ENCODE measurements at regions not wholly inside any gene's neighbourhood (a gene's known extent, or its start where the extent isn't known, plus 50 kb on each side); places are given as distances from the start of the nearest gene placed in this dataset.
"Not testable (repeated sequence)": the region's sequence is repeated elsewhere in the genome, so short reads cannot be mapped to it uniquely, and the experiment has no call there.

DNA sequence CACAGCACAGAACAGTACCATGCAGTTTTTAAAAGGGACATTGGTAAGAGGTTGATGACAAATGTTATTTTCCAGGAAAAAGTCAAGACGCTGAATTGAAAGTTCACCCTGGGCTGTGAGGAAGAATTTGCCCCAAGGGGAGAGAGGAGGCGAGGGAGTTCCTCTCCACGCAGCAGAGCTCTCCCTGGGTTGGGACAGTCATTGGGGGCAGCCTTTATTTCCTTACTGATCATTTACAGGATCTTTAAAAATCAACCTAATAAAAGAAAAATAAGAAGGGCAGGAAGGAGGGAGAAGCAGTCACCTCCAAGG, 49.9 kb upstream of the WNT7B start:
- DNase-seq (ENCODE audit: low read depth in 2 of 2), result no peak

DNA sequence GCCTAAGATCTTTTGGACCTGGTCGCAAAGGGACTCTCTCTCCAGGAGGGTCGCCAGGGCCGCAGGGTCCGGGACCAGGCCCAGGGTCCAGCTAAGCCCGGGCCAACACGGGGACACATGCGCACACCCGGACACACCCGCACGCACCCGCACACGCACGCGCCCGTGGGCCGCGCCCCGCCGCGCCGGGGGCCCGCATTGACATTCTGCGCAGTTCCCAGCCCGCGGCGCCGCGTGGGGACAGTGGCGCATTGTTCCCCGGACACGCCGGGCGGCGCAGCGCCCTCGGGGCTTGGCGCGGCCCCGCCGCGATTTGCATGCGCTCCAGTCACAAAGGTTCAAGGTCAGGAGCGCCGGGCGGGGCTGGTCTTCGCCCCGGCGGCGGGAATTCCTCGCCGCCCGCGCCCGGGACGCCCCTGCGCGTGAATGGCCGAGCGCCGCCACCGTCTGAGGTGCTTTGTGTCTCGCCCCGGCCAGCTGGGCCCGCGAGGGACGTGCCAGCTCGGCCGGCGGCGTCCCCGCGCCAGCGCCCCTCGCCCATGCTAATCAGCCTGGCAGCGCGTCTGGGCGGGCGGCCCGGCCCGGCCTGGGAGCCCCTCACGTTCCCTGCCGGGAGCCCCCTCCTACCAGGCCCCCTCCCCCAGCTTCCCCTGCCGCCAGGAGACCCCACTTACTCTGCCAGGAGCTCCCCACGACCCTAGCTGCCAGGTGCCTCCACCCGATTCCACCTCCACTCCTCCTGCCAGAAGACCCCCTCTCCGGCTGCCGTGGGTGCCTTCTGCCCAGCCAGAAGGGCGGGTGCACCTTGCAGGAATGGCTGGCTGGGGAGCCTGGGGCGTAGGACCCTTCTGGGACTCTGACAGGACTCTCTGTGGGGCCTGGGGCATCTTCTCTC, 50.5 kb upstream of the WNT7B start:
- DNase-seq (ENCODE audit: low read depth in 2 of 2), result no peak

DNA sequence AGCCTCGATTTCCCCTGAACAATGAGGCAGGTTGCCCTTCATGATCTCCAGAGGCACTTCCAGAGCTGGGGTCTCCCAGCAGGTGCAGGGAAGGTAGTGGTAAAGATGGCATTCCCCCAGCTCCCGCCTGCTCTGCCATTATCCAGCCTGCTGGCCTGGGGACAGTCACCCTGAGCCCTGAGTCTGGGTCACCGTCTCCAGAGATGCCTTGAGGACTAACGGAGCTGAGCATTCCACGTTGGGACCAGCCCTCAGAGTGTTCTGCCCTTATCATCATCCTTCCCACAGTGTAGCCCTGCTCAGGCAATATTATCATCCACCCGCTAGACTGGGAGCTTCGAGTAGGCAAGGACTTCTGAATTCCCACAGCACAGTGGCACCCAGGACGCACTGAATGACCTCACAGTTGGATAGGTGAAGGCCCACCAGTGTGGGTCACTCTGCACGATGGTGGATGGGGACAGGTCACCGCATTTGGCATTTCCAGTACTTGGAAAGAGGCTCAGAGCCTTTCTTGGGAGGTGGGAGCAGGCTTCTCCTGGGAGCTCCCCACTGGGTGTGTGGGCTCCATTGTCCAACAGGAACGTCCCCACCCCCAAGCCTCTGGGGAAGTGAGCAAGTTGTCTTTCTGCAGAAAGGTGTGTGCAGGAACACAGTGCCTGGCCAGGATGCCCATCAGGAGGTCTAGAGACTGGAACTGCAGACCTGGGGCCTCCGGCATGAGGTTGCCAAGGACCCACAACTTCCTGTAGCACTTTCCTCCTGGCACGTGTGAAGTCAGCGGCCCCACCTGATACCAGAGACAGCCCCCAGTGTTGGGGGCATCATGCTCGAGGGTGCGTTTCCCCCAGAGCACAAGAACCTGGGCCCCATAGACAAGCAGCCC, 51.4 kb upstream of the WNT7B start:
- no peak for DNase-seq (ENCODE audit: low read depth in 2 of 2)

DNA sequence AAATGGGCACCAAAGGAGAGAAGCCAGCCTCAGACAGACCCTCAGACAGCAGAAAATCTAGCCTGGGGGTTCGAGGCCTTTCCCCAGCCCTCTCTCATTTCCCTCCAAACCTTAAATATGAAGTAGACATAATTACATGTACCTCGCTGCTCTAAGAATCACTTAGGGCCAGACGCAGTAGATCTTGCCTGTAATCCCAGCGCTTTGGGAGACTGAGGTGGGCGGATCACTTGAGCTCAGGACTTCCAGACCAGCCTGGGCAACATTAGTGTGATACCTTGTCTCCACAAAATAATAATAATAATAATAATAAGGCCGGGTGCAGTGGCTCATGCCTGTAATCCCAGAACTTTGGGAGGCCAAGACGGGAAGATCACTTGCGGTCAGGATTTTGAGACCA, 52.1 kb upstream of the WNT7B start:
- DNase-seq (ENCODE audit: low read depth in 2 of 2), result no peak

DNA sequence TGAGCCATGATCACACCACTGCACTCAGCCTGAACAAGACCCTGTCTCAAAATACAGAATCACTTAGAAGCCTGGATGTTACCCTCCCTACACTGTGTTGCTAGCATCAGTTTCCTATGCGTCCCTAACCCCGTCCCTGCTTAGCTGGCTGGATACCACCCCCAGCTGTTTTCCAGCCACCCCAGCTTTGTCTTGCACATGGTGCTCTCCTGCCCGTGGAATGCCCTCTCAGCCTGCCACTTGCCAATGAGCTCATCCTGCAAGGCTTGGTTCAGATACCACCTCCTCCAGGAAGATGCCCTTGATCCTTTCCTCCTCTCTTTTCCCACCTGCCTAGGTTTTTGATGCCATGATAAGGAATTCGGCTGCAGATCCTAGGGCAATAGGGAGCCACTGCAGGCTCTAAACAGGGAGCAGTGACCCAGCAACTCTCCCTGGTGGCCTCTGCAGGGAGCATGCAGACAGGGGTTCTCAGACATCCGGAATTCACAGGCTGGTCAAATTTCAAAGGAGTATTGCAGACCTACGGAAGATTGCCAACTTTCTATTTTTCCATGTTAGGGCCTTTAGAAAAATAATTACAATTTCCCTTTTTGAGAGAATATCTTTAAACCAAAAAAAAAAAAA, 52.7 kb upstream of the WNT7B start:
- DNase-seq (ENCODE audit: low read depth in 2 of 2), result no peak

DNA sequence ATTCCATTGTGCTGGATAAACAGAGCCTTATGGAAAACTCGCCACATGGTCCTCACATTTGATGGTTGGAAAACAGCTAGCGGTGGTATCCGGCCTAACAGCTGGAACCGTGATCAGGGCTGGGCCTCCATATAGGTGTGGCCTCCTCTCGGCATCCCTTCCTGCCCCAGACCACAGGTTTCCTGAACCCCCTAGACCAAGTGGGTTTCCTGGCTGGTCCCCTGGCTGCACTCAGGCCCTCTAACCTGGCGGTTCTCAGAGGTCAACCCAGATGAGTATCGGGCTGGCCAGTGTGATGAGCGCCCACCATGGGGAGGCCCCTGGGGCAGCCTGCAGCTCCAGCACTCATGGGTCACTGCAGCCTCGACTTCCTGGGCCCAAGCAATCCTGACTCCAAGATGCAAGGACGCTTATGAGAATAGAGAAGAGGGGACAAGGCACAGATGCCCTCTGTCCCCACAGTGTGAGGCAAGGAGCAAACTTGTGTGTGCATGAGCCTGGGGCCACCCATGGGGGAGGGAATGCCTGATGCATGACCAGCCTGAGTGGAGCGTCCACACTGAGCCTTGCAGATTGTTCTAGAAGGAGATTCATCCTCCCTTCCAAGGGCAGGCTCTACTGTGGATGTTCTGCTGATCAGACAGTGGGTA, 53.4 kb upstream of the WNT7B start:
- DNase-seq (ENCODE audit: low read depth in 2 of 2), result no peak

DNA sequence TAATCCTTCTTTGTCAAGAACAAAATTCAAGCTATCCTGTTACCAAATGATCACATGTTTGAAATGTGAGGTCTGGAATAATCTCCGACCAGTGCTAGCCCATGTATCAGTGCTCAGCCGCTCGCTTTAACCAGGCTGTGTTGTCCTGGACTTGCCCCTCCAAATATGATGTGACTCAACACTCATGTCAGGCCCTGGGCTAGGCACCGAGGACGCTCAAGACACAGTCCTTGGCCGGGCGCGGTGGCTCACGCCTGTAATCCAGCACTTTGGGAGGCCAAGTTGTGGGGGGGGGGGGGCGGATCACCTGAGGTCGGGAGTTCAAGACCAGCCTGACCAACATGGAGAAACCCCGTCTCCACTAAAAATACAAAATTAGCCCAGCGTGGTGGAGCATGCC, 54.1 kb upstream of the WNT7B start:
- DNase-seq (ENCODE audit: low read depth in 2 of 2), result no peak

DNA sequence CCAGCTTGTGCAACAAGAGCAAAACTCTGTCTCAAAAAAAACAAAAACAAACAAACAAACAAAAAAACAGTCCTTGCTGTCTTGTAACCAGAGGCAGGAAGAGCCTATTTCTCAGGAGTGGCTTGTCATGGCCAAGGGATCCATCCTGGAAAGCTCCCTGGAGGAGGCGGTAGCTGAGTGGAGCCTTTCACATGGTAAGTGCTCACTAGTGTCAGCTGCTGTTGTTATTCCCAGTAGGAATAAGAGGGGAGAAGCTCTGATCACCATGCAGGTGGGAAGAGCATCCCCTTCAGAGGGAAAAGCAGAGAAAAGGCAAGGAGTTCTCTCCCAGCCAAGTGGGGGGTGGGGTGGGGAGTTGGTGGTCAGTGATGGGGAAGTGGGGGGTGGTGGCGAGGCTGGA, 54.6 kb upstream of the WNT7B start:
- no peak for DNase-seq (ENCODE audit: low read depth in 2 of 2)

DNA sequence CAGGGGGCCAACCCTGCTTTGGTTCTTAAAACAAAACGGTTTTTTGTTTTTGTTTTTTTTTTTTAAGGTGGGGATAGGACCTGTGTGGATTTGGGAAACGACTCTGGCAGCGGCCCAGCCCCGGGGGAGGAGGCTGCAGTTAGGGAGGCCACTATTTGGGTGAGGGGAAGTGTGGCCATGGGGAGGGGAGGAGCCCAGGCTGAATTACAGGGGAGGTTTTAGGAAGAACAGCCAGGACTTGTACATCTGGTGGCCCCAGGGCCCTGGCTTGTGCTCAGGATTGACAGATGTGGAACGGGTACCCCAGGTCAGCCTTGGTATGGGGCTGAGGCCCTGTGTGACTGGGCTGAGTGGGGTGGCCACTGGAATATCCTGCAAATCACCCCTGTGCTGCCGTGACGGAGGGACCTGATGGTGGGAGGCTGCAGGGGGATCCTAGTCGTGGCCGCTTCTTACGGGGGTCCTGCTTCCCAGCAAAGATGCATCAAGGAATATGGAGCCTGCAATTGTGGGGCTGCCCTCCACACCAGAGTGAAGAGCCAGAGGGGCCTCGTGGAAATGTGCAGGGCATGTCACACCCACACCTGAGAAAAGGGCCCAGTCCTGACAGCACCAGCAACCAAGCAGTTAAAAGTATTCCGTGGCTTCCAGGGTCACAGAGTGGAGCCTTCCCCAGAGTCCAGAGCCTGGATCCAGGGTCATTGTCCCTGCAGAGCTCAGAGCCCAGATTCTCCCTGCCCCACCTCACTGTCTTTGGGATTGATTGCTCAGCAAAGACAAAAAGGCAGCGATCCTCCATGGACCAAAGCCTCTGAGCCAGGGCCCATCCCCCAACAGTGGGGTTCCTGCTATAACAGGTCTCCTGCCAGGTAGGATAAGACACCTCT, 55.2 kb upstream of the WNT7B start:
- DNase-seq (ENCODE audit: low read depth in 2 of 2), result no peak

DNA sequence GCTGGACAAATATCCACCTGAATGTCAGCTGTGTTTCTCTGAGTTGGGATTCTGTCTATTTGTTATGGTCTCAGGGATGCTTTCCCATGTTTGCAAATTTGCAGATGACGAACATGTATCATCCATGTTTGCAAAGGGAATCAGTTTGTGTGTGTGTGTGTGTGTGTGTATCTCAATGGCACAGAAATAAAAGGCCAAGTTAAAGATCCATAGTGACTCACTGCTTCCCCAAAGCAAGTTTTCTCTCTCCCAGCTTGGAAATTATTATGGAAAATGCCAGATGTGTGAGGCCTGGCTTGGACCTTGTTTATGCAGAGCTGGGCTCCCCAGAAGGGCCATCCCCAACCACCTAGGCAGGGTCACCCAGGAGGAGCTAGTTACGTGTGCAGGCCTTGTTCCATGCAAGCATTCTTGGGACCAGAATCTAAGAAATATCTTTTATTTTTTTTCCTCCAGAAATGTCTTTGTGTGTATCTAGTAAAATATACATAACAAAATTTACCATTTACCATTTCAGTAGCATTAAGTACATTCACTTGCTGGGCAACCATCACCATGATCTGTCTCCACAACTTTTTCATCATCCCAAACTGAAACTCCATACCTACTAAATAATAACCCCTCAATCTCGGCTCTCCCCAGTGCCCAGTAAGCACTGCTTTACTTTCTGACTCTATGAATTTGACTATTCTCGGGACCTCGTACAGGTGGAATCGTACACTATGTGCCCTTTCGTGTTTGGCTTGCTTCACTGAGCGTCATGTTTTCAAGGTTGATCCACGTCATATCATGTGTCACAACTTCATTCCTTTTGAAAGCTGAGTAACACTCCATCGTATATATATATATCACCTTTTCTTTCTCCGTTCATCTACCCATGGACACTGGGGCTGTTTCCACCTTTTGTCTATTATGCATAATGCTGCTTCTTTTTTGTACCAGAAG, 56.6 kb upstream of the WNT7B start:
- DNase-seq (ENCODE audit: low read depth in 2 of 2), result no peak

DNA sequence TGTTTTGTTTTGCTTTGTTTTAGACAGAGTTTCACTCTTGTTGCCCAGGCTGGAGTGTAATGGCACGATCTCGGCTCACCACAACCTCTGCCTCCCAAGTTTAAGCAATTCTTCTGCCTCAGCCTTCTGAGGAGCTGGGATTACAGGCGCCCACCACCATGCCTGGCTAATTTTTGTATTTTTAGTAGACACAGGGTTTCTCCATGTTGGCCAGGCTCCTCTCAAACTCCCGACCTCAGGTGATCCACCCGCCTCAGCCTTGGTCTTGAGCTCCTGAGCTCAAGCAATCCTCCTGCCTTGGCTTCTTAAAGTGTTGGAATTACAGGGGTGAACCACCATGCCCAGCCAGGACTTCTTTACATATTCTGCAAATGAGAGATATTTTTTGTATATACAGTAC, 57.5 kb upstream of the WNT7B start:
- DNase-seq (ENCODE audit: low read depth in 2 of 2), result not testable (repeated sequence)

DNA sequence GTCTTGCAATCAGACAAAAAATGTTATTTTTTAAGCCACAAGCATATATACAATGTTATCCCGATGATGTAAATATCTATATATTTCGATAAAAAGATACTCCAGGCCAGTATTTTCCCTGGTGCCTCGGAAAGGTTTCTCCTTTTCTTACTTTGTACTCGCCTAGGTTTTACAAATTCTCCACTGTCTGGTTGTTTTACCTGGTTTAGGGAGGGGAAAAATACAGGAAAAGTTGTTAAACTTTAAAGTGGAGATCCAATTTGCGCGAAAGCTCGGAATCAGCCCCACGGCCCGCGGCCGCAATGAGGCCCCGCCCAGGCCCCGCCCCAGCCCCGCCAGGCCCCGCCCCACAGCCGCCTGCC, 58.4 kb upstream of the WNT7B start:
- DNase-seq (ENCODE audit: low read depth in 2 of 2), result no peak

DNA sequence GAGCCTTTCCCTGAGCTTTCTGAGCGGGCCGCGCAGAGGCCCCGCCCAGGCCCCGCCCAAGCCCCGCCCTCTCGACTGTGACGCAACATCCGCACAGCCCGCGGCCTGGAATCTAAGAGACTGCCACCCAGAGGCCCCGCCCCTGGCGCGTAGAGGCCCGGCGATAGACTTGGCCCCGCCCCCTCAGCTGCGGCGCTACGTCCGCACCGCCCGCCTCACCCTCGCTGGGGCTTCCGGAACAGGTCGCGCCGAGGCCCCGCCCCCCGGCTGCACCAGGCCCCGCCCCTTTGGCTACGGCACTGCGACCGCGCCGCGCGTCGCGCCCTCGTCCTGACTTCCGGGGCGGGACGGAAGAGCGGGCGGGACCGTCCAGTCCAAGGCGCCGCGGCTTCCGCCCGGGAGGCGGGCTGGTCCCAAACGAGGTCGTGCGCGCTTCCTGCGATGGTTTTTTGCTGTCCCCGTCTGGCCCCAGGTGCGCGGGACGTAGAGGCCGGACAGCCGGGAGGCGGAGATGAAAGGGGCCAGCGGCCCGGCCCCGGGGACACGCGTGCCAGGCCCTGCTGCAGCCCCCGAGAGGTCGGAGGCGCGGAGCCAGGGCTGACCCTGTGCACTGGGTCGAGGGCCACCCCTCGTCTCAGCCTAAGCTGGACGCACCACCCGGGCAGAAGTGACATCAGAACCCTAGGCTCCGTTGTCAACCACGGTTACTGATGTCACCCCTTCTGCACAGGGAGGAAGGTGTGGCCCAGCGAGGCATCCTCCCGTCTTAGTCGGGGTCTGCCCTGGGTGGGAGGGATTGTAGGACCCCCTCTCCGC, 59.0 kb upstream of the WNT7B start:
- peak; percentile 100 for DNase-seq (ENCODE audit: low read depth in 2 of 2)

DNA sequence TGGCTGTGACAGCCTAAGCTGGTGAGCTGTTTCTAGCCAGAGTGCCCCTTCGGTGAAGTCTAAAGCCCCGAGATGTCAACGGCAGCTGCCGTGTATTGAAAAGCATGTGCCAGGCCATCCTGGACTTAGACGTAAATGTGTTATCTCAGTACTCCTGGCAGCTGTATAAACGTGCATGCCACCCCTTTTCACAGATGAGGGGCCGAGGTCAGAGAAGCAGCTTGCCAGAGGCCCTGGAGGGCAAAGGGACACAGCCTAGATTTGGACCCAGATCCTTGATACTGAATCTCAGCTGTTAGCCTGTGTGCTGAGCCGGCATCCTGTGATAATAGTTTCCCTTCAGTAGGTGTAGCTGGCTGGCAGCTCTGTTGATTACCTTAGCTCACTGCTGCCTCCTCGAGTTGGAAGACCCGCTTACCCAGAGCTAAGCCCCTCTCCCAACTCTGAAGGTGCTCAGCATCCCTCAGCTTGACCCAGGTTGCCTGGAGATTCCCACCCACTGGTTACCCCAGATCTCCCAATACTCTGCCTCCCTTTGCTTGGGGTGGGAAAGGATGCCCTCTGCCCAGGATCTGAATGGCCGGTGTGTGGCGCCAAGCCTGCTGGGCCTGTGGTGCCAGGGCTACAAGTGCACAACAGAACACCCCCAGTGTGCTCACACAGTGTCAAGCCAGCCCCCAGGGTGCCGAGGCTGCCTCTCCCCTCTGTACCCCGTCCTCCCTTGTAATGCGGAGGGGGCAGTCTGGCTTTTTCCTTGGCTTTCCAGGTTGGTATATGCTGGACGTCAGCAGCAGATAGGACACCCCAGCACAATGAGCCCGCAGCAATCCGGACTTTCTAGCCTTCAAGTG, 59.8 kb upstream of the WNT7B start:
- DNase-seq (ENCODE audit: low read depth in 2 of 2), result no peak

DNA sequence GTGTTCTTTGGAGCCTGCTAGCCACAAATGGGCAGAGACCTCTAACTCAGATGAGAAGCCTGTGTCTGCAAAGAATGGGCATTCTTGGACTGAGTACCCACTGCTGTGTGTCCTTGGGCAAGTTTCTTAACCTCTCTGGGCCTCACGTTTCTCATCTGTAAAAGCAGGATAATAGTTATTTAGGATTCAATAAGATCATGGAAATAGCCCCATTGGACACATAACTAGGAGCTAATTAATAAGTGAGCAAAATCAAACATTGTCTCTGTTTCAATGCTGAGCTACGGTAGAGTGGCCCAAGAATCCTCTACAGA, 61.2 kb upstream of the WNT7B start:
- no peak for DNase-seq (ENCODE audit: low read depth in 2 of 2)

DNA sequence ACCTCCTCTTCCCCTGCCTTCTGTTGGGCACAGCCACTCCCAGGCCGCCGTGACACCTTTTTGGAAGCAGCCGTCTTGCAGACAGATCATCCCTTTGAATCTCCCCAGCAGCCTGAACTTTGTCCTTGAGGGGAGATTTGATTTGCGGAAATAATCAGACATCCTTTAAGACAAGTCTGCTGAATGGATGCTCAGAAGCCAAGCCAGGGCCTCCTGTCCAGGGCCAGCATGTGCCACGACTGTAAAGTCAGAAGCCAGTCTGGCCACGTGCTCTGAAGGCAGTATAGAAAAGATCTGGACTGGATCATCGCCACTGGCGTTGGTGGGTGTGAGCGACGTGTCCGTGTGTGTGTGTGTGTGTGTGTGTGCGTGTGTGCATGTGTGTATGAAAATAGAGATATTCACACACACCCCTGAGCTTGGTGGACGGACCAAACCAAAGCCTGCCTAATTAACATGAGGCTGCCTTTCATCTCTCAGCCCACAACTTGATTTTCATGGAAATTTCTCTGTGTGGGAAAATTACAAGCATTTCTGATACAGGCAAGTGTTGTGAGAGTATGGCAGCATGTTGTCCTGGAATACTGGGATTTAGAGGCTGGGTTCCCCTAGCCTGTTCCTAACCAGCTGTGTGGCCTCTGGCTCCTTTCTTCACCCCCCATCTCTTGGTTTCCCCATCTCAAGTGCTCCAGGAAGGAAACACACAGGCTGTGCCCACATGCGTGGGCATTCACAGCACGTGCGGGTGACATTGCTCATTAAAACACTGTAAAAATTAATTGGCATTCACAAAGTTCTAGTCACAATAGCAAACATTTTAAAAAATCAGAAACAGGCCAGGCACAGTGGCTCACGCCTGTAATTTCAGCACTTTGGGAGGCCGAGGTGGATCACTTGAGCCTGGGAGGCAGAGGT, 61.8 kb upstream of the WNT7B start:
- DNase-seq (ENCODE audit: low read depth in 2 of 2), result no peak

DNA sequence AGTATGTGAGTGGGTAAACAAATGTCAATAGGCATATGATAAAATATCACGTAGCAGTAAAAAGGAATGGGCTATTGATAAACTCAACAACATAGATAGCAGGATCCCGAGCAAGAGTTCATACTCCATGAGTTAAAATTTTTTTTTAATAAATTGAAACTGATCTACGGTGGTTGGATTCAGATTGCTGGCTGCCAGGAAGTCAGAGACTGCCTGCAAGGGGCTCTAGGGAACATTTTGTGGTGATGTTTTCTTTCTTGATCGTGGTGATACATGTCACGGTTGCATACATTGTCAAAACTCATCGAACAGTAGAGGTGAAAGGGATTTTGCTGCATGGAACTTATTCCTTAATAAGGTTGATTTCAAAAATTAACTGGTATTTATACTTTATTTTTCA, 62.6 kb upstream of the WNT7B start:
- DNase-seq (ENCODE audit: low read depth in 2 of 2), result no peak

Measured in stimulated activated CD8-positive, alpha-beta memory T cell treated with anti-CD3 and anti-CD28 coated beads, Interleukin-15, amount 100 ng/mL, for 48 hours (primary cell).